K562 (cell line): ENCODE measurements at regions not wholly inside any gene's neighbourhood (a gene's known extent, or its start where the extent isn't known, plus 50 kb on each side); places are given as distances from the start of the nearest gene placed in this dataset.

ENCODE experiments used
- ATAC-seq: fragments of 200-7000 bp; cut with Tn5 transposase; 3 replicates; pipeline ENCODE4 v1.9.1; 2020; ENCODE audit warnings: moderate library complexity
- BruUV-seq: library from RNA; stranded (reverse); fragments of 400-500 nt; replicated peaks from 2 replicates; lab custom pipeline; 2021; lab: Mats Ljungman, UMichigan
- CTCF ChIA-PET: fragments of 300-600 bp; formaldehyde crosslinking; extraction: SDS; loops from one replicate; lab custom pipeline; 2021; ENCODE audit warnings: low intra/inter-chr PET ratio; lab: Yijun Ruan, JAX
- POLR2A ChIA-PET: fragments of 300-600, 350-650 bp; sonication (Branson Sonifier 250); formaldehyde crosslinking; extraction: SDS; loops from one replicate; lab custom pipeline; 2021; ENCODE audit warnings: antibody characterized with exemption, inconsistent platforms; lab: Yijun Ruan, JAX
- DNase-seq, 4 experiments: peaks; one replicate each; pipeline versions ENCODE4 v3.0.0 to v3.0.0-alpha.2; 2011 to 2018; ENCODE audit warnings: low spot score in 3 of 4, mixed read lengths in 3 of 4; ENCODE audit errors: extremely low read depth in 1 of 4
- FAIRE-seq: peaks from 2 replicates; lab custom pipeline; 2011; peaks lifted over from hg19 to GRCh38; lab: Jason Lieb, UNC
- H2AFZ ChIP-seq: 2 replicates; pipeline ENCODE4 v1.6.0; 2011; ENCODE audit warnings: low read depth, low read length, control low read depth, inconsistent platforms
- H3K27ac ChIP-seq: fragments of 200-600 bp; 3 replicates; pipeline ENCODE4 v1.8.0; 2011; ENCODE audit warnings: low read depth, mild to moderate bottlenecking, control low read depth, inconsistent platforms, low read length, moderate library complexity, mixed read lengths; ENCODE audit errors: extremely low read depth
- H3K27me3 ChIP-seq, 2 experiments: fragments of 300-600 bp in 1 of 2; 2 replicates in 1 of 2; 3 replicates in 1 of 2; pipeline versions ENCODE4 v1.6.0 to v1.8.0; 2011; ENCODE audit warnings: inconsistent platforms in 2 of 2, low read length in 2 of 2, mild to moderate bottlenecking in 1 of 2, mixed read lengths in 1 of 2, moderate library complexity in 1 of 2; ENCODE audit not compliant: control insufficient read depth in 2 of 2, insufficient read depth in 2 of 2
- H3K36me3 ChIP-seq: fragments of 300-600 bp; 3 replicates; pipeline ENCODE4 v1.8.0; 2011; ENCODE audit warnings: mild to moderate bottlenecking, low read length, inconsistent platforms; ENCODE audit not compliant: control insufficient read depth, insufficient read depth
- H3K4me1 ChIP-seq, 2 experiments: fragments of 200-600 bp in 1 of 2; replicated peaks in 1 of 2; 2 replicates in 1 of 2; 3 replicates in 1 of 2; pipeline versions ENCODE4 v1.5.1 to v1.8.0; 2011; ENCODE audit warnings: inconsistent platforms in 2 of 2, low read length in 2 of 2, mild to moderate bottlenecking in 1 of 2, mixed read lengths in 1 of 2, moderate library complexity in 1 of 2; ENCODE audit not compliant: control insufficient read depth in 2 of 2, insufficient read depth in 2 of 2
- H3K4me2 ChIP-seq: 2 replicates; pipeline ENCODE4 v1.6.1; 2011; ENCODE audit warnings: low read length, control low read depth, inconsistent platforms, mixed read lengths; ENCODE audit not compliant: insufficient read depth
- H3K4me3 ChIP-seq: fragments of 200-600 bp; sonication (generic), shearing (Covaris generic); 2 replicates; pipeline ENCODE4 v1.5.1; 2016; ENCODE audit warnings: control low read depth, inconsistent platforms
- H3K79me2 ChIP-seq: fragments of 200-600 bp; 3 replicates; pipeline ENCODE4 v1.8.0; 2011; ENCODE audit warnings: low read length, inconsistent platforms; ENCODE audit not compliant: control insufficient read depth, insufficient read depth
- H3K9ac ChIP-seq, 2 experiments: 2 replicates each; pipeline versions ENCODE4 v1.6.0 to v1.6.1; 2011; ENCODE audit warnings: low read depth in 2 of 2, low read length in 2 of 2, control low read depth in 1 of 2, inconsistent platforms in 1 of 2, mild to moderate bottlenecking in 1 of 2, mixed read lengths in 1 of 2; ENCODE audit not compliant: insufficient read depth in 1 of 2
- H3K9me1 ChIP-seq: one replicate; pipeline ENCODE4 v1.6.0; 2011; ENCODE audit warnings: inconsistent platforms, mild to moderate bottlenecking, low read length, moderate library complexity; ENCODE audit not compliant: control insufficient read depth, insufficient read depth
- H3K9me3 ChIP-seq: replicated peaks from 2 replicates; pipeline ENCODE4 v1.5.1; 2011; ENCODE audit warnings: low read depth, low read length, inconsistent platforms; ENCODE audit not compliant: control insufficient read depth, insufficient read depth
- H4K20me1 ChIP-seq: replicated peaks from 2 replicates; pipeline ENCODE4 v1.6.1; 2011; ENCODE audit warnings: low read length, inconsistent platforms, mixed read lengths; ENCODE audit not compliant: control insufficient read depth, insufficient read depth
- CHCHD3 ChIP-seq: fragments of 250-450 bp; sonication (Bioruptor Pico); IDR thresholded peaks from 2 replicates; pipeline ENCODE4 v2.1.2; 2022; ENCODE audit warnings: mild to moderate bottlenecking
- DEAF1 ChIP-seq: fragments of 450-650 bp; formaldehyde crosslinking; IDR thresholded peaks from 2 replicates; pipeline ENCODE4 v1.4.0; 2020; ENCODE audit warnings: mild to moderate bottlenecking, moderate library complexity
- FOXK2 ChIP-seq, 2 experiments: fragments of 450-650 bp; IDR thresholded peaks in 1 of 2; conservative IDR thresholded peaks in 1 of 2; 2 replicates each; pipeline ENCODE4 v1.6.1; 2016; ENCODE audit warnings: low read depth in 2 of 2, mild to moderate bottlenecking in 1 of 2
- KAT7 ChIP-seq: sonication (generic); formaldehyde crosslinking; IDR thresholded peaks from 2 replicates; pipeline ENCODE4 v1.8.0; 2022; ENCODE audit warnings: missing genetic modification reagents, mild to moderate bottlenecking, borderline replicate concordance
- RBM25 ChIP-seq: fragments of 200-400 bp; formaldehyde crosslinking; IDR thresholded peaks from 2 replicates; pipeline ENCODE4 v1.6.1; 2018; ENCODE audit warnings: low read length, low read depth, moderate library complexity; ENCODE audit not compliant: severe bottlenecking
- TRIM24 ChIP-seq, 2 experiments: fragments of 450-650 bp; IDR thresholded peaks; 2 replicates each; pipeline ENCODE4 v1.6.1; 2016
- ZFP36 ChIP-seq: fragments of 150-350 bp; IDR thresholded peaks from 2 replicates; pipeline ENCODE4 v1.6.1; 2018; ENCODE audit warnings: low read length, low read depth; ENCODE audit not compliant: partially characterized antibody
- ZNF217 ChIP-seq: sonication (generic); formaldehyde crosslinking; IDR thresholded peaks from 2 replicates; pipeline ENCODE4 v1.8.0; 2022; ENCODE audit warnings: mild to moderate bottlenecking, missing genetic modification reagents
- ZNF280B ChIP-seq: fragments of 250-450 bp; sonication (Bioruptor Pico); IDR thresholded peaks from 2 replicates; pipeline ENCODE4 v1.5.1; 2021; ENCODE audit warnings: mild to moderate bottlenecking
- ZNF717 ChIP-seq: fragments of 250-450 bp; sonication (Bioruptor Pico); IDR thresholded peaks from 2 replicates; pipeline ENCODE4 v1.5.0; 2021
- WGBS: fragments of 100-300 bp; shearing (Covaris generic); methylation state at CpG from one replicate; pipeline ENCODE4 v1.1.6; 2016; ENCODE audit warnings: low coverage, mixed read lengths; ENCODE audit not compliant: insufficient coverage; ENCODE audit errors: missing lambda C conversion rate; 5-methylcytosine and 5-hydroxymethylcytosine counted together
- in situ Hi-C: fragments of 300-500 bp; cut with MboI; formaldehyde crosslinking; loops from 4 replicates; pipeline ENCODE4 v1.15.0; 2018; ENCODE audit warnings: inconsistent platforms, mixed read lengths
- intact Hi-C: fragments of 100-400 bp; cut with micrococcal nuclease; formaldehyde crosslinking; loops from 2 replicates; pipeline ENCODE4 v1.14.2; 2022
- TF ChIP-seq, protein P1 (sequence below): fragments of 450-650 bp; formaldehyde crosslinking; conservative IDR thresholded peaks from 2 replicates; pipeline ENCODE4 v1.4.0; 2022; ENCODE audit warnings: mild to moderate bottlenecking, missing genetic modification characterization
- TF ChIP-seq, protein P2 (sequence below): sonication (generic); formaldehyde crosslinking; IDR thresholded peaks from 2 replicates; pipeline ENCODE4 v1.8.1; 2023; ENCODE audit warnings: mild to moderate bottlenecking, missing genetic modification reagents

- TF ChIP-seq ZNF280B (CRISPR knock-in tag) (no peak), CHCHD3 (CRISPR knock-in tag) (no peak), KAT7 (CRISPR knock-in tag) (no peak)
Observed at GRCh38 chr2:58879834-58880233, 638.7 kb upstream of the FANCL start (continued).

GRCh38 chr2:58878778-58879177 lies 637.7 kb upstream of the FANCL start:
- no TSS peak for BruUV-seq
- no peaks in the 10 kb centered on the region for H3K4me1 ChIP-seq
- 54% methylated on average over 1 of the region's 1 CpG for WGBS
- FAIRE-seq (no peak), ATAC-seq (no peak), DNase-seq (no peak)
- H3K4me2 ChIP-seq: no peak overlapping the region
- ChIA-PET POLR2A (no interaction called here), CTCF (no interaction called here)
- H3K27me3 ChIP-seq: no peaks in the 10 kb centered on the region
- no peaks in the 10 kb centered on the region for H3K79me2 ChIP-seq
- no peak overlapping the region for H3K4me3 ChIP-seq
- no peaks in the 10 kb centered on the region for H3K36me3 ChIP-seq
- H3K9me1 ChIP-seq: no peaks in the 10 kb centered on the region
- no peaks in the 10 kb centered on the region for H4K20me1 ChIP-seq
- in situ Hi-C loops: no loop called here
- intact Hi-C loops: no loop called here
- no peak overlapping the region for H3K9ac ChIP-seq
- TF ChIP-seq, protein P1, sequence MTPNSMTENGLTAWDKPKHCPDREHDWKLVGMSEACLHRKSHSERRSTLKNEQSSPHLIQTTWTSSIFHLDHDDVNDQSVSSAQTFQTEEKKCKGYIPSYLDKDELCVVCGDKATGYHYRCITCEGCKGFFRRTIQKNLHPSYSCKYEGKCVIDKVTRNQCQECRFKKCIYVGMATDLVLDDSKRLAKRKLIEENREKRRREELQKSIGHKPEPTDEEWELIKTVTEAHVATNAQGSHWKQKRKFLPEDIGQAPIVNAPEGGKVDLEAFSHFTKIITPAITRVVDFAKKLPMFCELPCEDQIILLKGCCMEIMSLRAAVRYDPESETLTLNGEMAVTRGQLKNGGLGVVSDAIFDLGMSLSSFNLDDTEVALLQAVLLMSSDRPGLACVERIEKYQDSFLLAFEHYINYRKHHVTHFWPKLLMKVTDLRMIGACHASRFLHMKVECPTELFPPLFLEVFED (CRISPR knock-in tag): no peak
- TF ChIP-seq, protein P2, sequence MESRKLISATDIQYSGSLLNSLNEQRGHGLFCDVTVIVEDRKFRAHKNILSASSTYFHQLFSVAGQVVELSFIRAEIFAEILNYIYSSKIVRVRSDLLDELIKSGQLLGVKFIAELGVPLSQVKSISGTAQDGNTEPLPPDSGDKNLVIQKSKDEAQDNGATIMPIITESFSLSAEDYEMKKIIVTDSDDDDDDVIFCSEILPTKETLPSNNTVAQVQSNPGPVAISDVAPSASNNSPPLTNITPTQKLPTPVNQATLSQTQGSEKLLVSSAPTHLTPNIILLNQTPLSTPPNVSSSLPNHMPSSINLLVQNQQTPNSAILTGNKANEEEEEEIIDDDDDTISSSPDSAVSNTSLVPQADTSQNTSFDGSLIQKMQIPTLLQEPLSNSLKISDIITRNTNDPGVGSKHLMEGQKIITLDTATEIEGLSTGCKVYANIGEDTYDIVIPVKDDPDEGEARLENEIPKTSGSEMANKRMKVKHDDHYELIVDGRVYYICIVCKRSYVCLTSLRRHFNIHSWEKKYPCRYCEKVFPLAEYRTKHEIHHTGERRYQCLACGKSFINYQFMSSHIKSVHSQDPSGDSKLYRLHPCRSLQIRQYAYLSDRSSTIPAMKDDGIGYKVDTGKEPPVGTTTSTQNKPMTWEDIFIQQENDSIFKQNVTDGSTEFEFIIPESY: no peak
- TF ChIP-seq RBM25: peak; percentile 73
- TF ChIP-seq FOXK2 (conservative IDR thresholded peaks at IDR 0.05 in 1 of 2, IDR thresholded peaks at IDR 0.05 in 1 of 2; ENCODE audit: low read depth in 2 of 2): no peak
- no peak for TF ChIP-seq ZNF217 (CRISPR knock-in tag)
- TF ChIP-seq TRIM24 (IDR thresholded peaks at IDR 0.05): no peak
- TF ChIP-seq ZFP36: peak; percentile 95
- TF ChIP-seq ZNF717 (CRISPR knock-in tag): no peak
- TF ChIP-seq DEAF1 (CRISPR knock-in tag): no peak
- no peak overlapping the region for H2AFZ ChIP-seq
- H3K27ac ChIP-seq: no peak overlapping the region
- H3K9me3 ChIP-seq: no peaks in the 10 kb centered on the region
